NCI-H69 (cell line): ENCODE measurements at regions not wholly inside any gene's neighbourhood (a gene's known extent, or its start where the extent isn't known, plus 50 kb on each side); places are given as distances from the start of the nearest gene placed in this dataset.
"Not testable (repeated sequence)": the region's sequence is repeated elsewhere in the genome, so short reads cannot be mapped to it uniquely, and the experiment has no call there.

ENCODE experiments used
- DNase-seq: peaks from one replicate; lab custom pipeline; 2025; lab: John Stamatoyannopoulos, UW

DNA sequence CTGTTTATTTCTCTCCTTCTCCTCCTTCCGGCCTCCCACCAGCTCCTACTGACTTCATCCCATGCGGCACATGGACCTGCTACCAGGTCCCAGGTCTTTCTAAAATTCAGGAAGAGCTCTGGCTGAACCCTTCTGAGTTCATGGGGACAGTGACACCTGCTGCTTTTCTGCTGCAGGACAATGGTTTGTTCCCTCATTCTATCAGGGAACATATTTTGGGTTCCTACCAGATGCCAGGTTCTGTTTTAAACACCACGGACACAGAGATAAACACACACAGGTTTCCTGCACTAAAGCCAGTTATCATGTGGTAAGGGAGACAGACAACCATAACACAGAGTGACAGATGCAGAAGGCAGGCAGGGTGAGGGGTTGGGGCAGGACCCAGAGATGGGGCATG is 114.0 kb upstream of the RAB4A start:
- DNase-seq = peak; percentile 26

DNA sequence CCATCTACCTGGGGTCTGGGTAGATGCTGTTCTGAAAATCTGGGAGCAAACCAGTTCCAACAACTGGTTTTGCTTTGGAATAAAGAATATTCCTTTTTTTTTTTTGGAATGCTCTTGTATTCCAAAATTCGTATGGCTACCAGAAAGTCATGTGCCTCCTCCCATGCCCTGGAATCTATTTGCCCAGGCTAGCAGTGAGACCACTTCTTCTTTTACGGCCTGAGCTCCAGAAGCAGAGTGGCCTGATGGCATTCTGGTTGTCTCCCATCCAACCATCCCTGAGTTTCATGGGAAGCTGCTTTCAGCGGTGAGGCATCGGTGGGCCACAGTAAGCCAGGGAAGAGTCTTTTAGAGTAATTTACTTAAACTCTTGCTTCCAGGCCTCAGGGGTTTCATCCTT is 113.4 kb upstream of the RAB4A start:
- DNase-seq = no peak

DNA sequence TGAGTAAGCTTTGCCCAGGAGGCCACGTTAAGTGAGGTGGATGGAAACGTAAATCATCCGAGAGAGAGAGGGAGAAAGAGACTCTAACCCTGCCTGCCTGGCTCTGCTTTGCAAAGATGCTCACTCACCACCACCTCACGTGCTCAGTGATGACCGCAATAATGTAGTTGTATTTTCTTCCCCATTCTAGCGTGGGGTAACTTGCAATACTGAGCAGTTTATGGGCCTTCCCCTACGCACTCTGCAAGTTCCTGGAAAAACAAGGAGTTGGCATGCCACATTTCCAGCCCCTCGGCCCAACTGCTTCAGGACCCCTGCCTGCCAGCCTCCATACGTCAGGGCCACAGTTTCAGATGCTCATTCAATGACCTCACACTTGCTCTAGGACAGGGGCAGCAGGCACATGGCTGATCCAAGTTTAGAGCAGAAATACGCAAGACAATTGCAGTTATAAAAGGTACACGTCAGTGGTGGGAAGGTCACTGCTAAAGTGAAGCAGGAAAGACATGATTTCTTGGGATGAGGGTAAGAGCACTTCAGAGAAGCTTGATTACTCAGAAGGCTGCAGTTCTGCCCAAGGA is 112.5 kb upstream of the RAB4A start:
- no peak for DNase-seq

DNA sequence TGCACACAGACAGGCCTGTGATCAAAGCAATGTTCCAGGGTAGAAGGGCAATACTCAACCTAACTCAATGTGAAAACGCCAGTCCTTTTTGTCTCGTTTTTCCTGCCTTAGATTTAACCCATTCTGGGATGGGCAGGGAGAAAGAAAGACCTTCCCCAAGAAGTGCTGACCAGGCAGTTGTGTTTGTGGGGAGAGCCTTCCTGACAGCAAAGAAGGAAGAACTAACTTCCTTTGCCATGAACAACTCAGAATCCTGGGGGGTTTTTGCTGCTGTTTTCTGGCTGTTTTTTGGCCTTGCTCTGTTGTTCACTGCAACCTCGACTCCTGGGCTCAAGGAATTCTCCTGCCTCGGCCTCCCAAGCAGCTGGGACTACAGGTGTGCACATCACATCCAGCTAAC is 112.0 kb upstream of the RAB4A start:
- no peak for DNase-seq

DNA sequence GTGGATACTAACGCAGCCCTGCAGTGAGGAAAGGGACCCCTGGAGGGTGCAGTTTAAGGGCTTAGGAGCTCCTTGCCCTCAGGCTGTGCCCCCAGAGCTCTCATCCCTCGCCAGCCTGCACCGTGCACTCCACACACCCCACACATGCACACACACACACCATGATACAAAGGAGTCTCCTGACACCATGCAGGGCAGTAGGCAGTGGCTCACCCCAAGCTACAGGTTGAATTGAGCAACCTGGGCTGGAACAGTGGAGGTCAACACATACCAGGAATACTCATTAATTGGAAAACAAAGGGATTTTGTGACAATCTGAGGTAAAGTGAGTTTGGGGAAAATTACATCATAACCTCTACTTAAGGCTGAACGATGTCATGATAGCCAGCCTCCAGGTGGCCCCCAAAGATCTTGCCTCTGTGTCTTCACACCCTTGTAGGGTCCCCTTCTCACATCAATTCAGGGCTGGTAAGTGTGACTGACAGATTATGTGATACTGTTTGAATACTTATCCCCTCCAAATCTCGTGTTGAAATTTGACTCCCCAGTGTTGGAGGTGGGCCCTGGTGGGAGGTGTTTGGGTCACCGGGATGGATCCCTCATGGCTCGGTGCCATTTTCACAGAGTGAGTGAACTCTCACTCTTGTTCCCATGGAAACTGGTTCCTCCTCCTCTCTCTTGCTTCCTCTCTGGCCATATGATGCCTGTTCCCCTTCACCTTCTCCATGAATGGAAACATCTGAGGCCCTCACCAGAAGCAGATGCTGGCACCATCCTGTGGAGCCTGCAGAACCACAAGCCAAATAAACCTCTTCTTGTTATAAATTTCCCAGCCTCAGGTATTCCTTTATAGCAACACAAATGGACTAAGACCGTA is 111.0 kb upstream of the RAB4A start:
- peak; percentile 50 for DNase-seq

DNA sequence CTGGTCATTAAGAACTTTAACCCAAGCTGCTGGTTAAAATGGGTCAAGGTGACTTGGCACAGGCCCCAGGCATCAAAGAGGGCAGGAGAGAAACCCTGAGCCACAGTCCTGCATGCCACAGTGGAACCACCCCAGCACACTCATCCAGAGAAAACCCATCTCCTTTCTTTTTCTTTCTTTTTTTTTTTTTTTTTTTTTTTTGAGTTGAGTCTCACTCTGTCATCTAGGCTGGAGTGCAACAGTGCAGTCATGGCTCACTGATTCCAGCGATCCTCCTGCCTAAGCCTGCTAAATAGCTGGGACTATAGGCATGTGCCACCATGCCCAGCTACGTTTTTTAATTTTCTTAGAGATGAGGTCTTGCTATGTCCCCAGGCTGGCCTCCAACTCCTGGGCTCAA is 109.2 kb upstream of the RAB4A start:
- no peak for DNase-seq

DNA sequence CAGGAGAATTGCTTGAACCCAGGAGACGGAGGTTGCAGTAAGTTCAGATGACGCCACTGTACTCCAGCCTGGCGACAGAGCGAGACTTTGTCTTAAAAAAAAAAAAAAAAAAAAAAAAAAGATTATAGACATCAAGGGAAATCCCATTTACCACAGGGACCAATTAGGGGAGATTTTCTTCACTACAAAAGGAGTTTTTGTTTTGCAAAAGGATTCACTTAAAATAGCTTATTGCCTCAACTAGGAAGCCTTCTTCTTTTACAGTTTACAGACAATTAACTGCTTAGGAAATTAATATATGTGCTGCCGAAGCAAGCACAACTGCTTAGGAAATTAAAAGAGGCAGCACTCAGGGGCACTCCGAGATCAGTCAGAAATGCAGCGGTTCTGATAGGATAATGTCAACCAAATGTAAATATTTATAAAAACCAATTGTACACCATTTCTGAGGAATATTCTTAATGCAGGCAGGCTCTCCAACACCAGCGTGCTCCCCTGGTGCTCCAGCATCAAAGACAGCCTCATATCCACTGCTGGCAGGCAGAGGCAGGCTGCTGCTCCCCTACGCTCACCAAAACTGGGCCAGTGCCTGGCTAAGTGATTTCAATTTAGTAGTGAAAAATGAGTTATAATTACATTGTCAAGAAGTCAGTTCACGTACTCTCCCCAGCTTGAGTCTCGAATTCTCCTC is 107.9 kb upstream of the RAB4A start:
- DNase-seq = no peak

DNA sequence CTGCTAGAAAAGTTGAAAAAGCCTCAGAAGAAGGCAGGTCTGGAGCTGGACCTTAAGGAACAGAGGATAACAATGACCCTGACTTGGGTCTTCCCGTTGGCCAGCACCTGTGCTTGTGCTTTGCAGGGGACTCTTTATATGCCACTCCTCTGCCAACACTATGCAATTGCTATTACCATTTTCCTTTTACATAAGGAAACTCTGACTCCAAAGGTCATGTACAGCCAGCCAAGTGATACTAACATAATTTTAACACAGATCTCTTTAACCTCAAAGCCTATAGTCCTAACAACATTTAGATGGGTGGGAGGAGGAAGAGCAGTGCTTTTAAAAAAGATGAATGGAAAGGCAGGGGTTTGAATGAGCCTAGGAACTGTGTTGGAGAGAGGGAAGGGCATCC is 106.6 kb upstream of the RAB4A start:
- DNase-seq = no peak

DNA sequence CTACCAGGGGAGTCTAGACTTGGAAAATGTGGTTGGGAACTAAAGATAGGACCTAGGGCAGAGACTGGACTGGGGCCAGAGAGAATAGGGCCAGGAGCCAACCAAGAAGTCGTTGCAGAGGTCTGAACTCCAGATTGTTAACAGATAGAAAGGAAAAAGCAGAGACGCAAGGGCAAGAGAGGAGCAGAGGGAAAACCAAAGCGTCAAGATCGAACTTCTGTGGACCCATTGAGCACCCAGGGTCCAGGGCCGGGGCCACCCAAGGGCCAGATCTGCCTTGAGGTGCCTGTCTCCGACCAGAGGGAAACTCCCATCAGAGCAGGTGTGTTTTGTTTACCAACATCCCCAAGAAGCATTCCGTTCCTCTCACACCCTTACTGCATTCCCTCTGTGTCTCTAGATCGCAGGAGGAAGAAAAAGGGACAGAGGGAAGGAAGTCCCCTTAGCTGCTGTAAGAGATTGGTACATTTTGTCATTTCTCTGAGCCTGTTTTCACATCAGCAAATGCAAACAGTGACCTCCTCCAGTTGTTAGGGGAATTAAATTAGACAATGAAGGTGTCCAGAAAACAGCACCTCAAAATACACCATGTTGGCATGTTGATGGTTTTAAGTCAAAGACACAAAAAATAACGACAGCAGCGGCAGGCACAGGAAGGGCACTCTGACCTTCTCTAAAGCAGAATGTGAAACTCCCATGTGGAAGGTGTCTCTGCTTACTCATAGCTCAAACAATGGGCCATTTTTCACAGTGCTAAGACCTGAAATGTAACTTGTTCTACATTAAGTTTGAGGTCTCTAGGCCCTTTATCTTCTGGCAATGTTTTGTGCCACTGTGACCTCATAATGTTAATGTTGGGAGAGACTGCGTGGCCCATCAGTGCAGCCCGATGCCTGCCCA is 105.8 kb upstream of the RAB4A start:
- no peak for DNase-seq

DNA sequence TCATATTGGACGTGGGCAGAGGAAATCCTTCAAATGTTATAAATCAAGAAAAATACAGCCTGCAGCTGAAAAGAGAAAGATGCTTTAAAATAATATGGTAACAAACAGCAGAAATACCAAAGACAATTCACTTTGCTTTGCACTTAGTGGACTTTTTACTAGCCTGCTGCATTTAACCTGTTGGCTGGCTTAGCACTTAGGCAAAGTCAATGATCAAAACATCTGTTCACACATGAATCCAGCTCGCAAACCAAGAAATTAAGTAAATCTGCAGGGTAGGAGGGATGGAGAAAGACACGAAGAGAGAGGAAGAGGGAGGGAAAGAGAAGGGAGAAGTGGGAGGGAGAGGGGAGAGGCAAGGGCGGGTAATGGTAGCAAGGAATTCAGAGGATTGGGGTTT is 103.6 kb upstream of the RAB4A start:
- DNase-seq = no peak

DNA sequence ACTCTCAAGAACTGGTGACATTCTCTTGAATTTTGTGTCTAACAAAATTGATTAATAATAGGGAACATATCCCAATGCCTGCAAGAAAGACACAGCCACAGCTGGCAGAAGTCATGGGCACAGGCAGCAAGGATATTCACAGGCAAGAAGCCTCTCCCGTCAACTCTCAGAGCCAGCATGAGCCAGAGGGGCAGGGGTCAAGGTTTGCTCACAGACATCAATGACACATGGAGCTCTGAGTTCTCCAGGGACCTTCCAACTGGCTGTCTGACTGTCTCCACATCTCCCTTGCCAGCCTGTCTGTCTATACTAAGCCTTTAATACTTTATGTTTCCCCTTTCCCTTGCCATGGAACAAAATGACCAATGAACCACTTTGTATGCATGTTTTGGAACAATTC is 101.5 kb upstream of the RAB4A start:
- no peak for DNase-seq

DNA sequence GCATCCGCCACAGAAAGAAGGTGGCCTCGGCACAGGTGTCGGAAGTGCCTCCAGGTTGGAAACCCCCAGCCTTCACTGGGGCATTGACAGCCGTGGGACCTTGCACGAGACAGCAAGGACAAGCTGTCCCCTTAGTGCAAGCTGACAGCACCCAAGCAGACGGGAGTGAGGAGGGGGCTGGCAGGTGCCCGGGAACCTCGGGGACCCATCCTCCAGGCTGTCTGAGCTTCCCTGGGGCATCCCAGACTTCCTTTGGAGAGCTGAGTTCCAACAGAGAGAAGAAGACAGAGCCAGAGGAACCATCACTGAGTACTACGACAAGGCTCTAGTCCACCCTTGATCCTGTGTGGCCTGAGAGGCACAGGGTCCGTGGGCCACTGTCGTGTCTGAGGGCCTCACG is 100.6 kb upstream of the RAB4A start:
- no peak for DNase-seq

DNA sequence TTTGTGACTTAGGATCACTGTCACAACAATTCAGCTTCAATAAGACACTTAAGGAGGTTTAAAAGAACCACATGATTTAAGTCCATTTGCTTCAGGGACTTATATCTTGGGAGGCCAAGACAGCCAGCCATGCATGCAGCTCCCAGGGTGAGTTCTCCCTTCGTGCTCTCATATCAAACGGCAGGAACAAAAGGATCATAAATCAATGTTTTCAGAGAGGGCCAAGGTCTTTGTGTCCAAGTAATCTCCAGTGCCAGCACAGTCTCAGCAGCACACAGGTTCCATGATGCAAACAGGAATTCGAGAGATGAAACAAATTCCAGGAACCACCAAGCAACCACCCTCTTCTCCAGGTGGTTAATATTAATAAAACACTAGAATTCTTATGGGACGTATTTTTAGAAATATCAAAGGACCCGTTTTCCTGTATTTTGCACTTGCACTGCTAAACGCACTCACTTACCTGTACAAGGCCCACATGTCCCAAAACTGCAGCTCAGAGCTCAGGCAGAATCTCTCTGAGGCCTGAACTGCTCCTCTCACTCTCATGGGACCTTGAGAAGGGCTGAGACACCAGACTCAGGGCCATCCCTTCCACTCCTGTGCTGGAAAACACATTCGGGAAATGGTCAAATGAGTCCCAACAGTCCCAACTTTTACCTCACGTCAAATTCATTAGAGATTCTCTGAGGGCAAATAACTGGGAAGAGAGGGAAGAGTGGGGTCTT is 100.0 kb upstream of the RAB4A start:
- no peak for DNase-seq

DNA sequence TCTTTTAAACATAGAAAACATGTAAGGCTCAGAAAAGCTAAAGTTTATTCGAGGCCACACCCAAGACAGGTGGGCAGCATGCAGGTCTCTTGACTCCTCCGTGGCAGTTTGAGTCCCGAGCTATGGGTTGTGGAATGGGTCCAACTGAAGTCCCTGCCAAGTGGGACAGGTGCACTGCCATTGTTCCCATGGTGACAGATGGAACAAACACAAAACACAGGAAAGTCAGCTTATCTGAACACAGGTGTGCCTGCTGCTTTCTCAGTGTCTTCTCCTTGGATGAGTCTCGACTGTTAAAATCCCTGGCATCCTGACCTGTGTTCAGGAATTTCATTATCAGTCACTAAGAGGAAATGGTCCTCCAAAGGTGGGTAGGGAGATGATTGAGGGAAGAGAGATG is 99.0 kb upstream of the RAB4A start:
- DNase-seq = peak; percentile 83

DNA sequence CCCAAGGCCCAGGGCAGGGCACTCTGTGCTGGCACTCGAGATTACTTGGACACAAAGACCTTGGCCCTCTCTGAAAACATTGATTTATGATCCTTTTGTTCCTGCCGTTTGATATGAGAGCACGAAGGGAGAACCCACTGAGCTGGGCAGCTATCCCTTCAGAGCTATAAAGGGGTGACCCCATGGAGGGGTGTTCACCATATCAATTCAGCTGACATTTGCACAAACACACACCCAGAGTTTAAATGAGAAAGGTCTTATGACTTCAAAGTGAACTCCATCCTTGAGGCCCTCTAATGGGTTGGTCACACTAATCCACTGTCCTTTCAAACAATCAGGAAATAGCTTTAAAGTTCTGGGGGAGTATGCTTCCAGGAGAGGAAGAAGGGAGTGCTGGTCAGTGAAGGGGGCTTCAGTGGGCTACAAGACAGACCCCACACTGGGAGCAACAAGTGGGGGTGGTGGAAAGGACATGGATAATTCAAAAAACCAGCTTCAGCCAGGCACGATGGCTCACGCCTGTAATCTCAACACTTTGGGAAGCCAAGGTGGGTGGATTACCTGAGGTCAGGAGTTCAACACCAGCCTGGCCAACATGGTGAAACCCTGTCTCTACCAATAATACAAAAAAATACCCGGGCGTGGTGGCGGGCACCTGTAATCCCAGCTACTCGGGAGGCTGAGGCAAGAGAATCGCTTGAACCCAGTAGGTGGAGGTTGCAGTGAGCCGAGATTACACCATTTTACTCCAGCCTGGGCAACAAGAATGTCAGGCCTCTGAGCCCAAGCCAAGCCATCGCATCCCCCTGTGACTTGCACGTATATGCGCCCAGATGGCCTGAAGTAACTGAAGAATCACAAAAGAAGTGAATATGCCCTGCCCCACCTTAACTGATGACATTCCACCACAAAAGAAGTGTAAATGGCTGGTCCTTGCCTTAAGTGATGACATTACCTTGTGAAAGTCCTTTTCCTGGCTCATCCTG is 97.1 kb upstream of the RAB4A start:
- not testable (repeated sequence) for DNase-seq

DNA sequence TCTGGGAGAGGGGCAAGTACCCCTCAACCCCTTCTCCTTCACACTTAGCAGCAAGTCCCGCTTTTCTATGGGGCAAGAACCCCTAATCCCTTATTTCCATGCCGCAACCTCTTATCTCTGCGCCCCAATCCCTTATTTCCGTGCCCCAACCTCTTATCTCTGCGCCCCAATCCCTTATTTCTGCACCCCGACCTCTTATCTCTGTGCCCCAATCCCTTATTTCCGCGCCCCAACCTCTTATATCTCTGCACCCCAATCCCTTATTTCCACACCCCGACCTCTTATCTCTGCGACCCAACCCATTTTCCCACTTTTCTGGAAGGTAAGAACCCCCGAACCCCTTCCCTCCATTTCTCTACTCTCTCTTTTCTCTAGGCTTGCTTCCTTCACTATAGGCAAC is 95.6 kb upstream of the RAB4A start:
- DNase-seq = not testable (repeated sequence)

DNA sequence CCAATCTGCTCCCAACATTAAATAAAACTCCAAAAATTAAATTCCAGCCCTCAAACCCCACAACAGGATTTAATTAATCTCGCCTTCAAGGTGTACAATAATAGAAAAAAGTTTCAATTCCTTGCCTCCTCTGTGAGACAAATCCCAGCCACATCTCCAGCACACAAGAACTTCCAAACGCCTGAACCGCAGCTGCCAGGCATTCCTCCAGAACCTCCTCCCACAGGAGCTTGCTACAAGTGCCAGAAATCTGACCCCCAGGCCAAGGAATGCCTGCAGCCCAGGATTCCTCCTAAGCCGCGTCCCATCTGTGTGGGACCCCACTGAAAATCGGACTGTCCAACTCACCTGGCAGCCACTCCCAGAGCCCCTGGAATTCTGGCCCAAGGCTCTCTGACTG is 94.5 kb upstream of the RAB4A start:
- not testable (repeated sequence) for DNase-seq

DNA sequence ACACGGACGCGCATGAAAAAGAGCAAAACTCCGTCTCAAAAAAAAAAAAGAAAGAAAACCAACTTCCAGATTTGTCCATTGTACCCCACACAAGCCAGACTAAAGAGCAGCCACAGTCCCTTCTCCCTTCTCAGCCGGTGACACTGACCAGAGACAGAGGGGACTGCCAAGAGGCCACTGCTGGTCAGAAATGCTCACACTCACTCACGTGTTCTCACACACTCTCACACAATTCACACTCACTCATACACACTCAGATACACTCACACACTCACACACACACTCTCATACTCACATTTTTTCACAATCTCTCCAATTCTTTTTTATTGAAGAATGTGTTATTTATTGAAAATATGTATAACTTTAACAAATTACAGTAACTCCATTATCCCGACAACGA is 90.8 kb upstream of the RAB4A start:
- no peak for DNase-seq

DNA sequence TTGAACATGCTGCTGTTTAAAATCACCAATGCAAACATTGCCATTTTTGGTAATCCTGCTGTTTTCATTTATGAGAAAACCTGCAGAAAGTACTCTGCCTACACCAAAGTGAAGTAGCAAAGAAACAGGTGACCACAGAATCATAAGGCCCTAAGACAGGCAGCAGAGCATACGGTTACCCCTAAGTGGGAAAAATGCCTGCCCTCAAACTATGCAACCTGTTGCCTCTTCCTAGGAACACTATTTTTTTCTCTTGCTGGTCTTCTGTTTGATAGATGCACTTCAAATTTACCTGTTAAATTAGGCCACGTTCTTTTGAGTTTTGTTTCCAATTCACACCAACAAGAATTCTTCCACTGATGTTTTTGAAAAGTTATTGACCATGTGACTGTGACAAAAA is 89.5 kb upstream of the RAB4A start:
- no peak for DNase-seq

DNA sequence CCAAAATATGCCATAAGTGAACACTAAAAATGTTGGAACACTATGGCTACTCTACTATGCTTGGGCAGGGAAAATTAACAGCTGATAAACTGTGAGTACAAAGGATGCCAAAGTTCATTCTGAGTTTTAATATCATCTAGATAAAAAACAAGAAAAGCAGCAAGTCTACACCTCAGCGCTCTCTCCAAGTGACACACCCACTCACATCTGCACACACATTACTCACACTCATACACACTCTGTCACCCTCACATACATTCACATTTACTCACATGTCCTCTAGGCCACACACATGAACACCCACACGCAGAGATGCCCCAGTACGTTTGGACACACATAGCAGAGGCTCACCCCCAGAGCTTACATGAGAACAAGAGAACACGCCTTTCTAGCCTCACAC is 87.3 kb upstream of the RAB4A start:
- no peak for DNase-seq
